K562 (cell line): ENCODE measurements at regions not wholly inside any gene's neighbourhood (a gene's known extent, or its start where the extent isn't known, plus 50 kb on each side); places are given as distances from the start of the nearest gene placed in this dataset.

ENCODE experiments used
- COPS2 ChIP-seq: fragments of 450-650 bp; conservative IDR thresholded peaks from 2 replicates; pipeline ENCODE4 v1.6.1; 2016; ENCODE audit warnings: mild to moderate bottlenecking, moderate library complexity
- ETV6 ChIP-seq, 3 experiments: fragments of 150-350 bp in 1 of 3; sonication (generic) in 1 of 3; formaldehyde crosslinking in 1 of 3; IDR thresholded peaks; 2 replicates each; pipeline versions ENCODE4 v1.6.1 to v1.8.0; 2014 to 2022; ENCODE audit warnings: borderline replicate concordance in 2 of 3, low read depth in 2 of 3, antibody characterized with exemption in 1 of 3, low read length in 1 of 3, mild to moderate bottlenecking in 1 of 3, missing genetic modification reagents in 1 of 3
- GTF2E2 ChIP-seq: fragments of 200-800 bp; sonication (Bioruptor generic); IDR thresholded peaks from 2 replicates; pipeline ENCODE4 v1.6.1; 2016; ENCODE audit warnings: missing genetic modification characterization, missing compliant biosample characterization
- HOMEZ ChIP-seq: fragments of 250-450 bp; sonication (Bioruptor Pico); IDR thresholded peaks from 2 replicates; pipeline ENCODE4 v1.4.0; 2020; ENCODE audit warnings: mild to moderate bottlenecking, moderate library complexity
- MTA2 ChIP-seq: fragments of 450-650 bp; IDR thresholded peaks from 2 replicates; pipeline ENCODE4 v1.6.1; 2016; ENCODE audit warnings: low read depth
- MXI1 ChIP-seq: IDR thresholded peaks from 2 replicates; pipeline ENCODE4 v1.6.1; 2011; ENCODE audit warnings: low read depth, mild to moderate bottlenecking, improper control_type of control experiment, low read length
- YBX1 ChIP-seq: fragments of 450-650 bp; IDR thresholded peaks from 2 replicates; pipeline ENCODE4 v1.7.1; 2016; ENCODE audit warnings: mild to moderate bottlenecking
- ZNF318 ChIP-seq, 2 experiments: fragments of 450-650 bp; IDR thresholded peaks; 2 replicates each; pipeline ENCODE4 v1.6.1; 2016; ENCODE audit warnings: mild to moderate bottlenecking in 2 of 2, borderline replicate concordance in 1 of 2, low read depth in 1 of 2, moderate library complexity in 1 of 2
- ZNF395 ChIP-seq: fragments of 200-800 bp; sonication (Bioruptor generic); IDR thresholded peaks from 2 replicates; pipeline ENCODE4 v1.6.1; 2017; ENCODE audit warnings: missing genetic modification characterization, missing compliant biosample characterization
- ZNF830 ChIP-seq: fragments of 250-450 bp; sonication (Bioruptor Pico); IDR thresholded peaks from 2 replicates; pipeline ENCODE4 v1.5.0; 2021; ENCODE audit warnings: mild to moderate bottlenecking

GRCh38 chr9:115770521-115770920 is 383.1 kb upstream of the PAPPA start (continued):
- TF ChIP-seq ZNF318 (IDR thresholded peaks at IDR 0.05; ENCODE audit: borderline replicate concordance in 1 of 2, low read depth in 1 of 2), result no peak
- no peak for TF ChIP-seq ZNF830
- TF ChIP-seq ETV6 (IDR thresholded peaks at IDR 0.05; ENCODE audit: borderline replicate concordance in 1 of 2, low read depth in 2 of 2, low read length in 1 of 2), result no peak
- TF ChIP-seq ETV6 (CRISPR knock-in tag; IDR thresholded peaks at IDR 0.05; ENCODE audit: borderline replicate concordance), result no peak
- TF ChIP-seq MTA2, result no peak
- TF ChIP-seq HOMEZ (CRISPR knock-in tag), result no peak
- TF ChIP-seq ZNF395, result no peak
- TF ChIP-seq YBX1, result no peak
- TF ChIP-seq COPS2, result no peak
- no peak for TF ChIP-seq GTF2E2 (tag)
- TF ChIP-seq MXI1, result no peak
